ENCODE measurements at regions not wholly inside any gene's neighbourhood (a gene's known extent, or its start where the extent isn't known, plus 50 kb on each side); places are given as distances from the start of the nearest gene placed in this dataset.
"Not testable (repeated sequence)": the region's sequence is repeated elsewhere in the genome, so short reads cannot be mapped to it uniquely, and the experiment has no call there.

GRCh38 chr1:244316986-244317655 lies 134.6 kb downstream of the ADSS2 start:
- no peaks in the 10 kb centered on the region for H3K27me3 Mint-ChIP-seq
- H3K4me3 Mint-ChIP-seq = no peak overlapping the region
- H3K36me3 Mint-ChIP-seq = no peaks in the 10 kb centered on the region
- no peak overlapping the region for H3K27ac Mint-ChIP-seq
- H3K4me1 Mint-ChIP-seq = peaks cover 9% of the 10 kb centered on the region
- H3K9me3 Mint-ChIP-seq = no peaks in the 10 kb centered on the region

DNA sequence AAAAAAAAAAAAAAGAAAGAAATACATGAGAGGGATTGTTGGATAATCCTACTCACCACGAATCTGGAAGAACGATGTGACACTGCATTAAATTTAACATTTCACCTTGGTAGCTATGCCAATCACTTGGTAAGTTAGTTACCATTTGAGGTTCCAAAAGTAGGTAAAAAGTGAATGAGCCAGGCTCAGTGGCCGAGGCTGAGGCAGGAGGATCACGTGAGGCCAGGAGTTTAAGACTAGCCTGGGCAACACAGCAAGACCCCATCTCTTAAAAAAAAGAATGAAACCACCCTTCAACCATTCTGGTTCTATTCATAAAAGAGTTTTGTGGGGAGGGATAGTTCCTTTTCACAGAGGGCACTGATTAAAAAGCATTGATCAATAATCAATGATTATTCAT lies 133.6 kb downstream of the ADSS2 start:
- H3K4me1 Mint-ChIP-seq = peaks cover 14% of the 10 kb centered on the region
- H3K4me3 Mint-ChIP-seq = no peak overlapping the region
- no peaks in the 10 kb centered on the region for H3K36me3 Mint-ChIP-seq
- no peak overlapping the region for H3K27ac Mint-ChIP-seq
- H3K9me3 Mint-ChIP-seq = no peaks in the 10 kb centered on the region
- no peaks in the 10 kb centered on the region for H3K27me3 Mint-ChIP-seq

DNA sequence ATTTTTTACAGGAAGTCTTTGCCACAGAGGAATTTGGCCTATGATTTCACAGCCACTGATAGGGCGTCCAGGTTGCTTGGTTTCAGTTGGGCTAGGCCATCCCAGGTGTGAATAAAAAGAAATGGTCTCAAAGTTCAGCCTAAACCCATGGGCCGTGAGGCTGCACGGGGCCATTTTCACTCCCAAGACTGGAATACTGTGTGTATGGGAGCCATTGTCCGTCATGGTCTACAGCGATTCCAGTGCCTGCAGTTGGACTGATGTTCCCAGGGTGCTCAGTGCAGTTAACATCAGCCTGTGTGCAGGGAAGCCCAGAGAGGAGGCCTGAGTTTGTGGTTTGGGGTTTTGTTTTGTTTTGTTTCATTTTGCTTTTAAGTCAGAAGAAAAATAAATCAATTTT lies 133.2 kb downstream of the ADSS2 start:
- Mint-ChIP-seq H3K4me3 (no peak overlapping the region), H3K4me1 (peaks cover 14% of the 10 kb centered on the region), H3K27ac (no peak overlapping the region), H3K27me3 (no peaks in the 10 kb centered on the region), H3K9me3 (no peaks in the 10 kb centered on the region), H3K36me3 (no peaks in the 10 kb centered on the region)

DNA sequence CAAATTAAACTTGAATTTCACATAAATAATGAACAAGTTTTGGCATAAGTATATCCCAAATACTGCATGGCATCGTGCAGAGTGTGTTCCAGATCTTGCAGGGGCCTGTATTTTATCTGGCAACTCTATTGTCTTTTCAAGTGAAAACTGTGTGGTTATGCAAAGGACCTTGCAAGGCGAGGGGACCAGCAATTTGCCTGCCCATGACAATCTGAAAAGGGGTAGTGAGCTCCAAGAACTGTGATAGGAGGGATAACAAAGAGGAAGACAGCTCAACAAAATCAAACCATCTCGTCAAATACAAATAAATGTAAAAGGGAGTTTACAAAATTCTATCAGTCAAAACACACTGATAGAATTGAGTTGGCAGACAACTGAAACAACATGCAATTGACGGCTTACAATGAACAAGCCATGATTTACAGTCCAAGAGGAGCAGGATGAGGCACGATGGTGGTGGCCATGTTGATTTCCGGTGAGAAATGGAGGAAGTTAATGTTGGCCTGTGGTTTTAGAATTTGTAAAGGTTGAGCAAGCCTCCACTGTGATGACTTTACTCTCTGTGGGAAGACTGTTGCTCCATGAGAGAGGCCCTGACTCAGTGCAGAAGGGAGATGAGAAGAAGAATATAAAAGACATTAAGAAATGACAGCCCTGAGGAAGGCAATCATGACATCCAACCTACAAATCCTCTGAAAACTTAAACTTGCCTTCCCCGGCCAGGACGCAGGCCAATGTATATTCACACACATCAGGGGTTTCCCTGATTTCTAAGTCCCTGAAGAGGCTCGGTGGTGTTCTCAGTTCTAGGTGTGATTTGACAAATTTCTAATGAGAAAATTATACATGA lies 132.2 kb downstream of the ADSS2 start:
- Mint-ChIP-seq H3K27ac (peak overlapping the region; percentile 64), H3K36me3 (no peaks in the 10 kb centered on the region), H3K4me3 (no peak overlapping the region), H3K4me1 (peaks cover 14% of the 10 kb centered on the region), H3K9me3 (no peaks in the 10 kb centered on the region), H3K27me3 (no peaks in the 10 kb centered on the region)

- H3K27me3 Mint-ChIP-seq = no peaks in the 10 kb centered on the region
- H3K4me1 Mint-ChIP-seq = peaks cover 22% of the 10 kb centered on the region
- no peak overlapping the region for H3K4me3 Mint-ChIP-seq
- H3K36me3 Mint-ChIP-seq = no peaks in the 10 kb centered on the region
- H3K27ac Mint-ChIP-seq = no peak overlapping the region
- peaks cover under 1% of the 10 kb centered on the region for H3K9me3 Mint-ChIP-seq
These were observed 129.5 kb downstream of the ADSS2 start for GRCh38 chr1:244322181-244322580.

DNA sequence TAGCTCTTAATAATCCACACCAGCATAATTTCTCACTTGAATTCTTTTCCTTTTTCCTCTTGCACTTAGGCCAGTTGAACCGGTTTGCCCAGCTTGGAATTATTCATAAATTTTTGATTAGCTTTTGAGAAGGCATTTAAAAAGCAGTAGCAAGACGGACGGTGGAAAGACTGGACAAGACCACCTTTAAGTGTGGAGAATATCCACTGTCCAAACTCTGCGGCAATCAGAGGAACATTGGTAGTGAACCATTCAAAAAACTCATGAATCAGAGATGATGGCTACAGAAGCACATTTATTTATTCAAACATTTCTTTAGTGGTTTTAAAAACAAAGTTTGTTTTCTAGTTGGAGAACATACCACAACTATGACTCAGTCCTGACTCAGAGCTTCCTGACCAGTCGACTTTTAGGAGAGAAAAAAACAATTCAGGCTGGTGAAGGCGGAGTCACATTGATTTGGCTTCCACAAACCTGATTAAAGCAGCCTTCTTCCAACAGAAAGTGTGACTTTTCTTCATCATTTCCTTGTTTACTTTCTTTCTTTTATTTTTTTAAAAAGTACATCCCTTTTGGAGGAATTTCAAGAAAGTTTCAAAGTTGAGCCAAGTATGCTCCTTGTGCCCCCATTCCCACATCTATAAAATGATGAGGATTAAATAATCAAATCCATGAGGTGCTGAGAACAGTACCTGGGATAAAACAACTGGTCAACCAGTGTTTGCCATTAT lies 128.8 kb downstream of the ADSS2 start:
- Mint-ChIP-seq H3K27ac (peak overlapping the region; percentile 17), H3K4me1 (peaks cover 22% of the 10 kb centered on the region), H3K27me3 (no peaks in the 10 kb centered on the region), H3K9me3 (peaks cover 4% of the 10 kb centered on the region), H3K4me3 (peak overlapping the region; percentile 17), H3K36me3 (no peaks in the 10 kb centered on the region)

- Mint-ChIP-seq H3K27ac (no peak overlapping the region), H3K4me1 (peaks cover 20% of the 10 kb centered on the region)
These were observed 127.4 kb downstream of the ADSS2 start for GRCh38 chr1:244324176-244324883.

GRCh38 chr1:244325056-244325758 lies 126.5 kb downstream of the ADSS2 start:
- Mint-ChIP-seq H3K27ac (no peak overlapping the region), H3K4me1 (peaks cover 13% of the 10 kb centered on the region), H3K9me3 (peaks cover 13% of the 10 kb centered on the region)

More at GRCh38 chr1:244324176-244324883, 127.4 kb downstream of the ADSS2 start:
- Mint-ChIP-seq H3K4me3 (peak overlapping the region; percentile 0), H3K36me3 (peaks cover 2% of the 10 kb centered on the region), H3K9me3 (peaks cover 13% of the 10 kb centered on the region), H3K27me3 (no peaks in the 10 kb centered on the region)

GRCh38 chr1:244326757-244327156 lies 125.0 kb downstream of the ADSS2 start:
- Mint-ChIP-seq H3K27ac (no peak overlapping the region), H3K36me3 (peaks cover 2% of the 10 kb centered on the region), H3K9me3 (peaks cover 13% of the 10 kb centered on the region), H3K4me3 (no peak overlapping the region), H3K27me3 (peaks cover 4% of the 10 kb centered on the region), H3K4me1 (peaks cover 13% of the 10 kb centered on the region)

More at GRCh38 chr1:244325056-244325758, 126.5 kb downstream of the ADSS2 start:
- Mint-ChIP-seq H3K4me3 (peak overlapping the region; percentile 0), H3K27me3 (no peaks in the 10 kb centered on the region), H3K36me3 (peaks cover 2% of the 10 kb centered on the region)

DNA sequence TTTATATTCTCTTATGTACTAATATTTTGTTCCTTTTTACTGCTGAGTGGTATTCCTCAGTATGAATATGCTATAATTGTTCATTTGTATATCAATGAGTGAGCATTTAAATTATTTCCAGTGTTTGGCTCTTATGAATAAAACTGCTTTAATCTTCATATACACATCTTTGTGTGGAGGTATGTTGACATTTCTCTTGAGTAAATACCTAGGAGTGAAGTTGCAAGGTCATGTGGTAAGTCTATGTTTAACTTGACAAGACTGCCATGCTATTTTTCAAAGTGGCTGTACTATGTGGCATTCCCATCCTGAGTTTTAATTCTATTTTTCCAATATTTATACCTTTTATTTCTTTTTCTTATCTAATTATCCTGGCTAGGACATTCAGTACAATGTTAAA lies 124.2 kb downstream of the ADSS2 start:
- Mint-ChIP-seq H3K27ac (no peak overlapping the region), H3K9me3 (peaks cover 13% of the 10 kb centered on the region), H3K4me1 (peaks cover 12% of the 10 kb centered on the region), H3K36me3 (peaks cover 2% of the 10 kb centered on the region), H3K4me3 (no peak overlapping the region), H3K27me3 (peaks cover 4% of the 10 kb centered on the region)

GRCh38 chr1:244328476-244328875 lies 123.2 kb downstream of the ADSS2 start:
- Mint-ChIP-seq H3K4me3 (no peak overlapping the region), H3K9me3 (peaks cover 13% of the 10 kb centered on the region), H3K27me3 (peaks cover 9% of the 10 kb centered on the region), H3K4me1 (peaks cover 8% of the 10 kb centered on the region), H3K36me3 (peaks cover 2% of the 10 kb centered on the region), H3K27ac (no peak overlapping the region)

DNA sequence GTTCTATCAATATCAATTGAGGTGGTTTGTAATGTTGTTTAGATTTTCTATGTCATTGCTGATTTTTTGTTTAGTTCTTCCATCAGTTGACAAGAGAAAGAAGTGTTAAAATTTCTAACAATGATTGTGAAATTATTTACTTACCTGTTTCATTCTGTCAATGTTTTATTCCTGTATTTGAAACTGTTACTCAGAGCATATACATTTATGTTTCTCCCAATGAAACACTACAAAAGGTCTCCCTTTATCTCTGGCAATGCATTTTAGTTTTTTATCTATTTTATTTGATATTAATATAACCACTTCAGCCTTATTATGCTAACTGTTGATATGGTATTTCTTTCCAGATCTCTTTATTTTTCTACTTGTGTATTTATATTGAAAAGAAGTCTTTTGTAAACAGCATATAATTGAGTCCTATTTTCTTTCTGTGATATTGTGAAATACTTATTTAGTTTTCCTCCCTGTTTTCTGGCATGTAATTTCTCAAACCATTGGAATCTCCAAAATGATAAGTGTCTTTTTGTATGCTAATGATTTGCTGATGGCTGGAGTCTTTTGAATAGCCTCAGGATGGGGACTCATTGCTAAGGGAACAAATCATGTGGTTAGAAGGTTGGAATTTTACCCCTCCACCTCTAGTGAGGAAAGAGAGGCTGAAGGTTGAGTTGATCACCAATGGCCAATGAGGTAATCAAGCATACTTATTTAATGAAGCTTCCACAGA lies 122.0 kb downstream of the ADSS2 start:
- Mint-ChIP-seq H3K36me3 (peaks cover 2% of the 10 kb centered on the region), H3K4me3 (no peak overlapping the region), H3K27me3 (peaks cover 18% of the 10 kb centered on the region), H3K27ac (no peak overlapping the region), H3K4me1 (peaks cover 8% of the 10 kb centered on the region), H3K9me3 (peaks cover 13% of the 10 kb centered on the region)

DNA sequence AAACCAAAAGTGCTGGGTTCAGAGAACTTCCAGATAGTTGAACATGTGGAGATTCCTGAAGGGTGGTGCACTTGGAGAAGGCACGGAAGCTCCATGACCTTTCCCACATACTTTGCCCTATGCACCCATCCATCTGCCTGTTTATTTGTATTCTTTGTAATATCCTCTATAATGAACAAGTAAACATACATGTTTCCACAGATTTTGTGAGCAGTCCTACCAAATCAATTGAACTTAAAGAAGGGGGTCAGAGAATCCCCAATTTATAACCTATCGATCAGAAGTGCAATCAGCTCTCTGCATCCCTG lies 121.4 kb downstream of the ADSS2 start:
- Mint-ChIP-seq H3K27me3 (peaks cover 20% of the 10 kb centered on the region), H3K4me3 (no peak overlapping the region), H3K9me3 (peaks cover 13% of the 10 kb centered on the region), H3K4me1 (peaks cover 3% of the 10 kb centered on the region), H3K36me3 (peaks cover 2% of the 10 kb centered on the region), H3K27ac (no peak overlapping the region)

- not testable (repeated sequence) for H3K36me3 Mint-ChIP-seq, H3K27ac Mint-ChIP-seq, H3K4me1 Mint-ChIP-seq, H3K9me3 Mint-ChIP-seq, H3K4me3 Mint-ChIP-seq
- H3K27me3 Mint-ChIP-seq = peaks cover 20% of the 10 kb centered on the region
These were observed 118.9 kb downstream of the ADSS2 start for GRCh38 chr1:244332761-244333160.

Measured in activated naive CD4-positive, alpha-beta T cell treated with anti-CD3 and anti-CD28 coated beads, Interleukin-2, amount 50 U/mL, for 24 hours (primary cell).